Activated naive CD8-positive, alpha-beta T cell treated with anti-CD3 and anti-CD28 coated beads for 36 hours (primary cell): ENCODE measurements at regions not wholly inside any gene's neighbourhood (a gene's known extent, or its start where the extent isn't known, plus 50 kb on each side); places are given as distances from the start of the nearest gene placed in this dataset.
A peak's percentile ranks its signal among the peaks of the same experiment; 100 is the strongest.

Experiments used
- DNase-seq: peaks from one replicate; pipeline ENCODE4 v3.0.0; 2021
- H3K27ac Mint-ChIP-seq: one replicate; pipeline ENCODE4 v1.8.0; 2022; ENCODE audit warnings: mild to moderate bottlenecking, moderate library complexity, mixed read lengths
- H3K27me3 Mint-ChIP-seq: one replicate; pipeline ENCODE4 v1.8.0; 2022; ENCODE audit warnings: mild to moderate bottlenecking, mixed read lengths
- H3K36me3 Mint-ChIP-seq: one replicate; pipeline ENCODE4 v1.8.0; 2021; ENCODE audit warnings: mild to moderate bottlenecking, mixed read lengths
- H3K4me1 Mint-ChIP-seq: one replicate; pipeline ENCODE4 v1.8.0; 2021; ENCODE audit warnings: mixed read lengths
- H3K4me3 Mint-ChIP-seq: one replicate; pipeline ENCODE4 v1.8.0; 2022; ENCODE audit warnings: mild to moderate bottlenecking, moderate library complexity, mixed read lengths
- H3K9me3 Mint-ChIP-seq: one replicate; pipeline ENCODE4 v1.8.0; 2022; ENCODE audit warnings: mixed read lengths

- DNase-seq = no peak
- Mint-ChIP-seq H3K27me3 (no peaks in the 10 kb centered on the region), H3K36me3 (no peaks in the 10 kb centered on the region), H3K4me3 (no peak overlapping the region), H3K9me3 (no peaks in the 10 kb centered on the region), H3K4me1 (peaks cover 35% of the 10 kb centered on the region), H3K27ac (no peak overlapping the region)
Observed at GRCh38 chr12:47576289-47576945, 129.4 kb downstream of the RPAP3 start.

- no peak overlapping the region for H3K4me3 Mint-ChIP-seq
- peaks cover 36% of the 10 kb centered on the region for H3K4me1 Mint-ChIP-seq
- peak overlapping the region; percentile 94 for H3K27ac Mint-ChIP-seq
- peaks cover 3% of the 10 kb centered on the region for H3K9me3 Mint-ChIP-seq
- no peak for DNase-seq
- no peaks in the 10 kb centered on the region for H3K27me3 Mint-ChIP-seq
- no peaks in the 10 kb centered on the region for H3K36me3 Mint-ChIP-seq
Observed at GRCh38 chr12:47574252-47575021, 131.4 kb downstream of the RPAP3 start.

GRCh38 chr12:47573146-47573659 lies 132.6 kb downstream of the RPAP3 start:
- peak overlapping the region; percentile 94 for H3K27ac Mint-ChIP-seq
- H3K36me3 Mint-ChIP-seq = no peaks in the 10 kb centered on the region
- H3K4me1 Mint-ChIP-seq = peaks cover 36% of the 10 kb centered on the region
- H3K27me3 Mint-ChIP-seq = no peaks in the 10 kb centered on the region
- H3K9me3 Mint-ChIP-seq = peaks cover 3% of the 10 kb centered on the region
- DNase-seq = no peak
- no peak overlapping the region for H3K4me3 Mint-ChIP-seq

- Mint-ChIP-seq H3K36me3 (no peaks in the 10 kb centered on the region), H3K27ac (no peak overlapping the region), H3K4me3 (no peak overlapping the region), H3K9me3 (peaks cover 4% of the 10 kb centered on the region), H3K27me3 (no peaks in the 10 kb centered on the region), H3K4me1 (peaks cover 23% of the 10 kb centered on the region)
- DNase-seq = no peak
Observed at GRCh38 chr12:47570151-47570550, 135.7 kb downstream of the RPAP3 start.

- Mint-ChIP-seq H3K36me3 (peaks cover 2% of the 10 kb centered on the region), H3K9me3 (peaks cover 1% of the 10 kb centered on the region), H3K27ac (no peak overlapping the region), H3K27me3 (no peaks in the 10 kb centered on the region), H3K4me1 (peaks cover 20% of the 10 kb centered on the region), H3K4me3 (no peak overlapping the region)
- DNase-seq = no peak
Observed at GRCh38 chr12:47562201-47562600, 143.6 kb downstream of the RPAP3 start.

DNA sequence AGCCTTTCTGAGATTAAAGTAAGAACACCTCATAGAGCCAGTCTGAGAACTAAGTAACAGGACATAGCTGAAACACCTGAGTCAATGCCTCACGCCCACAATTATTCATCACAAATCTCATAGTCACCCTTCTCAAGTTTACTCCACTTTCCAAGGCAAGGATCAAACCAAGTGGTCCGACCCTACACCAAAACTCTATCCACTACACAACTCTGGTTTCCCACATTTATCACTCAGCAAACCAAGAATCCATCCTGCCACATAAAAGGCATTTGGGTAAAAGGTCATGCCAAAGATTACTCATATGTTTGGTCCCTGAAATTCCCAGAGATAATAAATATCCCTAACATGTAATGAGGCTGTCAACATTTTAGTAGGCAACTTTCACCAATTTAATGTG lies 144.1 kb downstream of the RPAP3 start:
- H3K27me3 Mint-ChIP-seq = no peaks in the 10 kb centered on the region
- H3K27ac Mint-ChIP-seq = no peak overlapping the region
- no peak overlapping the region for H3K4me3 Mint-ChIP-seq
- H3K9me3 Mint-ChIP-seq = peaks cover 2% of the 10 kb centered on the region
- H3K36me3 Mint-ChIP-seq = peaks cover 2% of the 10 kb centered on the region
- no peak for DNase-seq
- H3K4me1 Mint-ChIP-seq = peaks cover 20% of the 10 kb centered on the region

- H3K36me3 Mint-ChIP-seq = peaks cover 2% of the 10 kb centered on the region
- H3K4me1 Mint-ChIP-seq = peaks cover 23% of the 10 kb centered on the region
- H3K27me3 Mint-ChIP-seq = no peaks in the 10 kb centered on the region
- no peak overlapping the region for H3K4me3 Mint-ChIP-seq
- H3K9me3 Mint-ChIP-seq = peaks cover 2% of the 10 kb centered on the region
- no peak for DNase-seq
- no peak overlapping the region for H3K27ac Mint-ChIP-seq
Observed at GRCh38 chr12:47560415-47560814, 145.4 kb downstream of the RPAP3 start.

GRCh38 chr12:47558625-47559345 lies 147.0 kb downstream of the RPAP3 start:
- H3K27me3 Mint-ChIP-seq = no peaks in the 10 kb centered on the region
- H3K4me1 Mint-ChIP-seq = peaks cover 31% of the 10 kb centered on the region
- peaks cover 5% of the 10 kb centered on the region for H3K36me3 Mint-ChIP-seq
- H3K27ac Mint-ChIP-seq = no peak overlapping the region
- peaks cover 7% of the 10 kb centered on the region for H3K9me3 Mint-ChIP-seq
- DNase-seq = no peak
- no peak overlapping the region for H3K4me3 Mint-ChIP-seq

DNA sequence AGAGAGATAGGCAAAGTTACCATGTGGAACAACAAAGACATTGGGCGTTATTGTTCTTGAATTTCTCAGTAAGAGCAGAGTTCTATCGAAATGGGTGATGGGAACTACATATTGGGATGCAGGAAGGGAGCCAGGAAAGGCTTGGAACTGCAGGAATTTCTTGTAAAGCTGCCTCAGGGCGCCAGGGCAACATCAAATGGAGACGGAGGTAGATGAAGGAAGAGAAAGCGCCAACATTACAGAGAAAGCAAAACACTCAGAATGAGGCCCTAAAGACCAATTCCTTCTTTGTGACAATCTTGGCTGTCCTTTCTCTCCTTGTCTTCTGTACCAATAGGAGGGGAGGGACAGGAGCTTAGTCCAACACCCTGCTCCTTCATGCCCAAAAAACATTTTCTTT lies 148.4 kb downstream of the RPAP3 start:
- DNase-seq = no peak
- H3K27me3 Mint-ChIP-seq = no peaks in the 10 kb centered on the region
- peaks cover 33% of the 10 kb centered on the region for H3K4me1 Mint-ChIP-seq
- peaks cover 16% of the 10 kb centered on the region for H3K9me3 Mint-ChIP-seq
- peaks cover 13% of the 10 kb centered on the region for H3K36me3 Mint-ChIP-seq
- H3K4me3 Mint-ChIP-seq = no peak overlapping the region
- H3K27ac Mint-ChIP-seq = no peak overlapping the region

DNA sequence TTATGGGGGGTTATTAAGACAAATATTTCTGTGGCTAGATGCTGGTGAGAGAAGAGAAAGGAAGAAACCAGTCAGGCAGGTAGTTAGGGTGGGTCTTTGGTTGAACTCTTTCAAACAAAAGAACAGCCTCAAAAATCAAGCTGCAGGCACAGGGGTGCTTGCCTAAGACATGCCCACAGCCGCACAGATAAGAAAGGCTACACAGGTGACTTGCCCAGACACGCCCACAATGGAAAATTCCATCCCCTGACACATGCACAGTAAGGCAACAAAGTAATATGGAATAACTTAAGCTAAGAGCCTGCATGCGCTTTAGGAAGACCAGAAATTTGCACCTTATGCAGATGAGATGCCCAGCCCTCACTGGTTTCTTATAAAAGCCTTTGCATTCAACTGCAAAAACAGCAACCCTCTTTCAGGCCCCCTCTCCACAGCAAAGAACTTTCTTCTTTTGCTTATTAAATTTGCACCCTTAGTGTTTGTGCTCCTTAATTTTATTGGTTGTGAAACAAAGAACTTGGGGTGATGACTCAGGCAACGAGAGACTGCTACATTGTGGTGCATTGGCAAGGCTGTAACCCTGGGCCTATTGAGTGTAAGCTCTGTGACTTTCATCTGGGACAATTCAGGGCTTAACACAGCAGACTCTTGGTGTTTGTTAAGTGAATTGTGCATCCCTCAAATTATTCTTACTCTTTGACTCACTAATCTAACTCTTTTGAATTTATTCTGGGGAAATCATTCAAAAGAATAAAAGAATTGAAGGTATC lies 149.4 kb downstream of the RPAP3 start:
- Mint-ChIP-seq H3K27ac (no peak overlapping the region), H3K36me3 (peaks cover 13% of the 10 kb centered on the region), H3K27me3 (no peaks in the 10 kb centered on the region), H3K9me3 (peaks cover 16% of the 10 kb centered on the region), H3K4me3 (no peak overlapping the region), H3K4me1 (peaks cover 26% of the 10 kb centered on the region)
- DNase-seq = no peak

DNA sequence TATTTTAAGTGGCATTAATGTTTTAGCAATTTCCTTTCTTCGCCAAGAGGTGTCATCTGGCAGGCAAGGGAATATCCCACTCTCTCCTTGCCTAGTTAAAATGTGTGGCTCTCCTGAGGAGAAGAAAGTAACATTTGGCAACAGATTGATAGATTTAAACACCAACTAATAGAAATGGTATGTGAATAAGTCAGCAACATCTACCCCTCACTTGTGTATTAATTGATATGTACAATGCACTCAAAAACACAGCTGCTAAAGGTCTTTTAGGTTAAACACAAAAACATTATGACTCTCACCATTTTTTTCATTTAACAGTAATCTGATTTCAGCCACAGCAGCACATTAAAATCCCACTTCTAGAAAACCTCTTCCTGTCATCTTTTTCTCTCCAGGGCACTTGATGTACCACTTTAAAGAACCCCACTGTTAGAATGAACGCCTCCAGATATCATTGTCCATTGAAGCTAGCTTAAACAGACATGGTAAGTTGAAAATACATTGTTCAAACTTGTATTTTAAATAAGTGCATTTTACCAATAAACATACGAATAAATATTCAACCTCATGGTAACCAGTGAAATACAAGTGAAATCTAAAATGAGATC lies 151.7 kb downstream of the RPAP3 start:
- Mint-ChIP-seq H3K4me3 (no peak overlapping the region), H3K27ac (no peak overlapping the region), H3K4me1 (peaks cover 23% of the 10 kb centered on the region), H3K27me3 (no peaks in the 10 kb centered on the region), H3K36me3 (peaks cover 11% of the 10 kb centered on the region), H3K9me3 (peaks cover 16% of the 10 kb centered on the region)
- no peak for DNase-seq

DNA sequence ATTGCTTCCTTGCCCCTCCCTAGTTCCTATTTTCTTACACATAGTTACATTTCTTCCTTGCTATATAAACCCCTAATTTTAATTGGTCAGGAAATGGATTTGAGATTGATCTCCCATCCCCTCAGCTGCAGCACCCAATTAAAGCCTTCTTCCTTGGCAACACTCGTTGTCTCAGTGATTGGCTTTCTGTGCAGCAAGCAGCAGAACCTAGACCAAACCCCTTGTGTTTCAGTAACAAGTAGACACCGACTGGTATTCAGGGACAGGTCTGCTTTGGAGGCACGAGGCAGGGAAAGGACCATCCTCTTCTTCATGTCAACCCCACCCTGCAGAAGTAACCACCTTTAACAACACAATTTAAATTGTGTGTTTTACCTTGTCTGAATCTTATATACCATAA lies 152.6 kb downstream of the RPAP3 start:
- H3K4me1 Mint-ChIP-seq = peaks cover 19% of the 10 kb centered on the region
- peaks cover 16% of the 10 kb centered on the region for H3K9me3 Mint-ChIP-seq
- peaks cover 11% of the 10 kb centered on the region for H3K36me3 Mint-ChIP-seq
- no peak overlapping the region for H3K27ac Mint-ChIP-seq
- DNase-seq = no peak
- no peaks in the 10 kb centered on the region for H3K27me3 Mint-ChIP-seq
- H3K4me3 Mint-ChIP-seq = no peak overlapping the region

- Mint-ChIP-seq H3K27me3 (no peaks in the 10 kb centered on the region), H3K27ac (no peak overlapping the region), H3K9me3 (peaks cover 15% of the 10 kb centered on the region), H3K4me1 (peaks cover 21% of the 10 kb centered on the region), H3K36me3 (peaks cover 11% of the 10 kb centered on the region), H3K4me3 (no peak overlapping the region)
- DNase-seq = no peak
Observed at GRCh38 chr12:47551426-47551851, 154.4 kb downstream of the RPAP3 start.

DNA sequence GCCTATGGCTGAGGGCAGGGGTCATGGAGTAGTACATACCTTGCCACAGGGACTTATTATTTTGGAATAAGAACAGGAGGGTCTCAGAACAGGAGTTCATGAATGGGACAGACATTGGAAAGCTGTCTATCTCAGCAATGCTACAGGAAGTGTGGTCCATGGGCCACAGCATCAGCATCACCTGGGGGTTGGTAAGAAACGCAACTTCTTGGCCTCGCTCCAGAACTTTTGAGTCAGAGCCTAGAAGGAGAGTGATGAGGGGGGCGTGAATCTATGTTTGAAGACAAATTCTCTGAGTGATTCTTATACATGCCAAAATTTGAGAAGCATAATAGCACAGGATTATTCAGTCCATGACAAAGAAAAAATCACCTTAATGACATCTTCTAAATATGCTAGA lies 156.6 kb downstream of the RPAP3 start:
- peaks cover 25% of the 10 kb centered on the region for H3K4me1 Mint-ChIP-seq
- DNase-seq = no peak
- peaks cover 13% of the 10 kb centered on the region for H3K9me3 Mint-ChIP-seq
- no peak overlapping the region for H3K27ac Mint-ChIP-seq
- H3K36me3 Mint-ChIP-seq = peaks cover 11% of the 10 kb centered on the region
- no peaks in the 10 kb centered on the region for H3K27me3 Mint-ChIP-seq
- H3K4me3 Mint-ChIP-seq = no peak overlapping the region
